OCI-LY1 (cell line): ENCODE measurements at regions not wholly inside any gene's neighbourhood (a gene's known extent, or its start where the extent isn't known, plus 50 kb on each side); places are given as distances from the start of the nearest gene placed in this dataset.

ENCODE experiments used
- H2AFZ ChIP-seq: fragments of 200-600 bp; sonication (generic), shearing (Covaris generic); 2 replicates; pipeline ENCODE4 v1.6.0; 2014; ENCODE audit warnings: antibody characterized with exemption, mild to moderate bottlenecking, low read length
- H3F3A ChIP-seq: fragments of 200-600 bp; sonication (generic), shearing (Covaris generic); 2 replicates; pipeline ENCODE4 v1.6.0; 2014; ENCODE audit warnings: mild to moderate bottlenecking, antibody characterized with exemption, low read length, moderate library complexity; ENCODE audit not compliant: insufficient read depth
- H3K27ac ChIP-seq: fragments of 200-600 bp; sonication (generic); 2 replicates; pipeline ENCODE4 v1.5.1; 2014; ENCODE audit warnings: low read length, mixed run types, mild to moderate bottlenecking, low read depth; ENCODE audit not compliant: poor library complexity, severe bottlenecking
- H3K27me3 ChIP-seq: fragments of 200-600 bp; sonication (generic); 2 replicates; pipeline ENCODE4 v1.6.0; 2014; ENCODE audit warnings: antibody characterized with exemption, mild to moderate bottlenecking, low read length, moderate library complexity; ENCODE audit not compliant: insufficient read depth
- H3K36me3 ChIP-seq: fragments of 200-600 bp; sonication (generic); 2 replicates; pipeline ENCODE4 v1.6.1; 2014; ENCODE audit warnings: mild to moderate bottlenecking, antibody characterized with exemption, low read length, moderate library complexity, mixed read lengths; ENCODE audit not compliant: insufficient read depth
- H3K4me1 ChIP-seq: fragments of 200-600 bp; sonication (generic); 2 replicates; pipeline ENCODE4 v1.5.1; 2014; ENCODE audit warnings: mild to moderate bottlenecking, low read length, moderate library complexity; ENCODE audit not compliant: insufficient read depth, severe bottlenecking
- H3K4me2 ChIP-seq: fragments of 200-600 bp; sonication (generic), shearing (Covaris generic); 2 replicates; pipeline ENCODE4 v1.6.1; 2014; ENCODE audit warnings: low read length
- H3K4me3 ChIP-seq: fragments of 200-600 bp; sonication (generic); 2 replicates; pipeline ENCODE4 v1.5.1; 2014; ENCODE audit warnings: low read length, low read depth, mild to moderate bottlenecking, mixed read lengths; ENCODE audit not compliant: poor library complexity, severe bottlenecking
- H3K79me2 ChIP-seq: fragments of 200-600 bp; shearing (Covaris generic); 2 replicates; pipeline ENCODE4 v1.6.1; 2016; ENCODE audit warnings: mixed run types, low read length, mixed read lengths; ENCODE audit not compliant: insufficient read depth
- H3K9ac ChIP-seq: fragments of 200-600 bp; sonication (generic), shearing (Covaris generic); 2 replicates; pipeline ENCODE4 v1.6.1; 2014; ENCODE audit warnings: mild to moderate bottlenecking, low read length, mixed read lengths
- H3K9me2 ChIP-seq: fragments of 200-600 bp; sonication (generic), shearing (Covaris generic); 2 replicates; pipeline ENCODE4 v1.6.1; 2014; ENCODE audit warnings: low read depth, mild to moderate bottlenecking, low read length, mixed read lengths
- H3K9me3 ChIP-seq: fragments of 200-600 bp; shearing (Covaris generic); 2 replicates; pipeline ENCODE4 v1.6.1; 2014; ENCODE audit warnings: low read length, mixed read lengths
- H4K20me1 ChIP-seq: fragments of 200-600 bp; sonication (generic), shearing (Covaris generic); 2 replicates; pipeline ENCODE4 v1.6.0; 2016; ENCODE audit warnings: mild to moderate bottlenecking, low read length; ENCODE audit not compliant: insufficient read depth
- EZH2 ChIP-seq: fragments of 200-600 bp; sonication (generic), shearing (Covaris generic); IDR thresholded peaks from 2 replicates; pipeline ENCODE4 v1.8.0; 2017; ENCODE audit warnings: borderline replicate concordance, mixed run types, mild to moderate bottlenecking, antibody characterized with exemption, low read length, moderate library complexity, mixed read lengths
- TF ChIP-seq, protein P1 (sequence below): fragments of 200-600 bp; sonication (generic), shearing (Covaris generic); IDR thresholded peaks from 2 replicates; pipeline ENCODE4 v1.5.1; 2017; ENCODE audit warnings: mild to moderate bottlenecking, antibody characterized with exemption, low read length, moderate library complexity, mixed read lengths

- Histone ChIP-seq H2AFZ (no peak overlapping the region), H3F3A (no peaks in the 10 kb centered on the region)
- TF ChIP-seq, protein P1, sequence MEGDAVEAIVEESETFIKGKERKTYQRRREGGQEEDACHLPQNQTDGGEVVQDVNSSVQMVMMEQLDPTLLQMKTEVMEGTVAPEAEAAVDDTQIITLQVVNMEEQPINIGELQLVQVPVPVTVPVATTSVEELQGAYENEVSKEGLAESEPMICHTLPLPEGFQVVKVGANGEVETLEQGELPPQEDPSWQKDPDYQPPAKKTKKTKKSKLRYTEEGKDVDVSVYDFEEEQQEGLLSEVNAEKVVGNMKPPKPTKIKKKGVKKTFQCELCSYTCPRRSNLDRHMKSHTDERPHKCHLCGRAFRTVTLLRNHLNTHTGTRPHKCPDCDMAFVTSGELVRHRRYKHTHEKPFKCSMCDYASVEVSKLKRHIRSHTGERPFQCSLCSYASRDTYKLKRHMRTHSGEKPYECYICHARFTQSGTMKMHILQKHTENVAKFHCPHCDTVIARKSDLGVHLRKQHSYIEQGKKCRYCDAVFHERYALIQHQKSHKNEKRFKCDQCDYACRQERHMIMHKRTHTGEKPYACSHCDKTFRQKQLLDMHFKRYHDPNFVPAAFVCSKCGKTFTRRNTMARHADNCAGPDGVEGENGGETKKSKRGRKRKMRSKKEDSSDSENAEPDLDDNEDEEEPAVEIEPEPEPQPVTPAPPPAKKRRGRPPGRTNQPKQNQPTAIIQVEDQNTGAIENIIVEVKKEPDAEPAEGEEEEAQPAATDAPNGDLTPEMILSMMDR: no peak
- no peak for TF ChIP-seq EZH2
Measured at GRCh38 chr2:12795851-12796250, 79.1 kb downstream of the TRIB2 start.

GRCh38 chr2:12796657-12797056 is 79.9 kb downstream of the TRIB2 start:
- Histone ChIP-seq H3F3A (no peaks in the 10 kb centered on the region), H3K27me3 (no peaks in the 10 kb centered on the region), H3K36me3 (no peaks in the 10 kb centered on the region), H3K4me3 (no peak overlapping the region), H3K9me3 (peaks cover 3% of the 10 kb centered on the region; the same call in 1 of the 2 replicates), H3K4me2 (no peak overlapping the region), H3K27ac (no peak overlapping the region), H3K9ac (no peak overlapping the region), H4K20me1 (no peaks in the 10 kb centered on the region), H3K4me1 (no peaks in the 10 kb centered on the region), H3K79me2 (no peaks in the 10 kb centered on the region), H3K9me2 (no peaks in the 10 kb centered on the region), H2AFZ (no peak overlapping the region)
- TF ChIP-seq EZH2: no peak
- TF ChIP-seq, protein P1: no peak

More at GRCh38 chr2:12795851-12796250, 79.1 kb downstream of the TRIB2 start:
- Histone ChIP-seq H3K27me3 (no peaks in the 10 kb centered on the region), H3K9me3 (no peaks in the 10 kb centered on the region), H3K4me3 (no peak overlapping the region), H3K9ac (no peak overlapping the region), H3K36me3 (no peaks in the 10 kb centered on the region), H3K79me2 (no peaks in the 10 kb centered on the region), H3K9me2 (no peaks in the 10 kb centered on the region), H3K4me2 (no peak overlapping the region), H3K27ac (no peak overlapping the region), H3K4me1 (no peaks in the 10 kb centered on the region), H4K20me1 (no peaks in the 10 kb centered on the region)

DNA sequence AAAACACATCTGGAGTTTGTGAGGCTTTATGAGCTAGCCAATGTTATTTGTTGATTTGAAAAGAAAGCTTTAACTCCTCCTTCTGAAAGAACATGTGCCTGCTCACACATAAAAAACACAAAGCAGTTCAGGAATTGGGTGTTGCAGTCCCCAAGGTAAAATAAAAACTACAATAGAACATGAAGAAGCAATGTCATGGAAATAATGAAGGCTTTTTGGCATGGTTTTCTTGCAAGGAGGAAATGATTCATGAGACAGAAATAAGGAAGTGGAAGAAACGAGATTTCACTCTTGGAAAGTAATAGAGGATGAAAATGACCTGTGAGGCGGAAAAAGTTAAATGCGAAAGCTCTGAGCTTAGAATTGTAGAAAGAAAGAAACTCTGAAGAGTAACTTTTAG is 81.1 kb downstream of the TRIB2 start:
- Histone ChIP-seq H3K9me2 (no peaks in the 10 kb centered on the region), H2AFZ (no peak overlapping the region), H3K36me3 (no peaks in the 10 kb centered on the region), H3K9ac (no peak overlapping the region), H3K9me3 (peaks cover 3% of the 10 kb centered on the region; the same call in 1 of the 2 replicates), H3K4me1 (no peaks in the 10 kb centered on the region), H4K20me1 (no peaks in the 10 kb centered on the region), H3K27ac (no peak overlapping the region), H3K27me3 (no peaks in the 10 kb centered on the region), H3K4me2 (no peak overlapping the region), H3K4me3 (no peak overlapping the region), H3F3A (no peaks in the 10 kb centered on the region), H3K79me2 (no peaks in the 10 kb centered on the region)
- TF ChIP-seq, protein P1: no peak
- no peak for TF ChIP-seq EZH2
